GM19438 (cell line): ENCODE measurements at regions not wholly inside any gene's neighbourhood (a gene's known extent, or its start where the extent isn't known, plus 50 kb on each side); places are given as distances from the start of the nearest gene placed in this dataset.

ENCODE experiments used
- ATAC-seq: cut with Tn5 transposase; IDR thresholded peaks from one replicate; pipeline ENCODE4 v1.9.1; 2021; ENCODE audit warnings: low read depth; ENCODE audit not compliant: unreplicated experiment

DNA sequence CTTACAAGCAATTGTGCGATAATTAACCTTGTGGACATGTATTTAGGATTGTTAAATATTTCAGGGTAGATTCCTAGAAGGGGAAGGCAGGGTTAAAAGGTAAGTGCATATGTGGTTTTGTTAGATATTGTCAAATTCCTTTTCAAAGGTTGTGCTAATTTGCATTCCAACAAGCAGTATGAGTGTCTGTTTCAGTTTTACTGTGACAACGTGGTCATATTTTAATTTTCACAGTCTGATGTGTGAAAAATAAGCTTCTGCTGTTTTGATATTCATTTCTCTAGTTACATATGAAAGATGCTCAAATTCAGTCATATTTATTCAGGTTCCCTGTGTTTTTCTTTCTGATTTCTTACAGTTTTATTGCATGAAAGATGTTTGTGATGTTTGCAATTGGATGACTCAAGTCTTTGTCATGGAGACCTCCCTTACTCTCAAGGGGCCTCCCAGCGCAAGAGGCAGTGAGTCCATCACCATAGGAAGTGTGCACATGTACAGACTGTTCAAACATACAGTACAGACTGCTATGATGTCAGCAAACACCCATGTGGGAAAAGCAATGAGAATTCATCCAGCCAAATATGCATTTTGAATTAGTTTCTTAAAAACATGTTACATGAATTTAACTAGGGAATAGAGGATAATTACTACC lies 310.8 kb downstream of the GALR1 start:
- ATAC-seq = no peak

DNA sequence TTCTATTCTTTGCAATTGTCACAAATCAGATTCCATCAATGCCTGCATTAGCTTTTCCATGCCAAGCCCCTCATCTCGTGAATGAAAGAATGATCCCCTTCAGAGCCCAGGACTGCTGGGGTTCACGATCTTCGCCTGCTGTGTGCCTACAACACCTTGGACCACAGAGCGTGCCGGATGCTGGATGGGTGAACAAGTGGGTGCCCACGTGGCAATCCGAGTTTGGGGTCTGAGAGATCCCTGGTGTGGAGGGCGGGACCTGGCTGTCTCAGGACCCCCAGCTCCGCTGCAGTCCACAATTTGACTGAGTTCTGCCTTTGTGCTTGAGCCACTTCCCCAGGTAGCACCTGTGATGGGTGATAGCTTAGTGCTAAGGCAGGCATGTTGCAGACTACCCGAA lies 317.0 kb downstream of the GALR1 start:
- ATAC-seq = no peak

DNA sequence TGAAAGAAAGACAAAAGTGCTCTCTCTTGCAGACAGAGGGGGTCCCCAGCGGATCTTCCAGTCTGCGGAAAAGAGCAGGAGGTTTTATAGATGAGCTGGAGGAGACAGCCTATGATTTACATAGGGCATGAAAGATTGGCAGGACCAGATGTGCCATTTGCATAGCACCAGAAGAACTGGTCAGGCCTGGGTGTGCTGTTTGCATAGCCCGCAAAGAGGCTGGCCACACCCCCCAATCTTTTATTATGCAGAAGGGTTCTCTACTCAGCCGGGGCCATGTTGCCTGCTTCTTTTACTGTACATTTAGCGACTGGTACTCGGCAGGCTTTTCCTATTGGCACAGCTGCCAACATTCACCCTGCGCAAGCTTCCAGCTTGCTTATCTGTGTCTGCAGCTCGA lies 317.6 kb downstream of the GALR1 start:
- no peak for ATAC-seq

DNA sequence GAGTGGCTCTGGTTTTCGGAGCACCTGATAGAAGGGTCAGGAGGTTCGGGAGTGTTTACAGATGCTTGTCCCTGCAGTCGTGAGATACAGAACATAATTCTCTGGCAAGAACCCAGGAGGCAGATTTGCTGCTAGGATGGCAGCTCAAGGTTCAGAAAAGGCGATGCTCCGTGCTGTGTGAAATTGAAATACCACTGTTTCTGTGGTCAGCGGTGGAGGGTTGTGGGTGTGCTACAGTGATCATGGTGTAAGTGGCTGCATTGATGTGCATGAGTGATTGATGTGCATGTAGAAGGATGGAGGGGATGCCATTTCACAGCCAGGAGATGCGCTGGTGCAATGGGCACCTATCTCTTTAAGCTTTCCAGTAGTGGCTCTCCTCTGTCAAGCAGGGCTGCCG lies 322.1 kb downstream of the GALR1 start:
- no peak for ATAC-seq

DNA sequence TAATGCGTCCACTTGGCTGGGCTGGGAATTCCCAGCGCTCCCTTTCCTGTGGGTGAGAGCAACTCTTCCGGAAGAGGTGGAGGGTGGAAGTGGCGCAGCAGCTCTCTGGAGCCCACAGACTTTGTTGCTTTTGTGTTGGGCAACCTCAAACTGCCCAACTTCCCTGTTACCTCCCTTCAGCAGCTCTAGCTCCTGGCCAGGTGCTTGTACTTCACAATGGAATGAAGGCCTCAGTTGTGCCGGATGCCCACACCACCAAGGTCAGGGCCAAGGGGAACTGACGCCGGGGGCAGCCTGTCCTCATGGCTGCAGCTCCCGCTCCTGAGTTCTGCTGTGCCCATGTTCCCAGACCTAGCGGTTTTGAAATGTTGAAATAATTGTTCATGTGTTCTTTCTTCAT lies 322.9 kb downstream of the GALR1 start:
- no peak for ATAC-seq

GRCh38 chr18:77573571-77573970 lies 323.9 kb downstream of the GALR1 start:
- ATAC-seq = no peak

- ATAC-seq = no peak
Observed at GRCh38 chr18:77590943-77591515, 341.4 kb downstream of the GALR1 start.

DNA sequence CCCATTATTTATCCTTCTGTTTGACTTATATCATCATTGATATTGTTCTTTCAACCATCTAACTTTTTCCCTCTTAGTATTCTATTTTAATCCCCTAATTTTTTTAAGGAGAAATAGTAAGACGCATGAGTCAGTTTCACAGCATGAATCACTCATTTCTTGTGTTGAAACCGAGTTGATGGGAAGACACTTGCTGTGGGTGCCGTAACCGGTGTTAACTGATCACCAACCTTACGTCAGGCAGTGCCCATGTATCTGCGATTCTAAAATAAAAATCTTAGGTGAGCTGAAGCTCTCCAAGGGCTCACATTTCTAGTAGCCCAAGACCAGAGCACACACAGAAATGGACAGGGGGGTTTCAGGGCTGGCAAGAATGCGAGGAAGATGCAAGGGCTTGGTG lies 348.1 kb downstream of the GALR1 start:
- ATAC-seq = no peak

DNA sequence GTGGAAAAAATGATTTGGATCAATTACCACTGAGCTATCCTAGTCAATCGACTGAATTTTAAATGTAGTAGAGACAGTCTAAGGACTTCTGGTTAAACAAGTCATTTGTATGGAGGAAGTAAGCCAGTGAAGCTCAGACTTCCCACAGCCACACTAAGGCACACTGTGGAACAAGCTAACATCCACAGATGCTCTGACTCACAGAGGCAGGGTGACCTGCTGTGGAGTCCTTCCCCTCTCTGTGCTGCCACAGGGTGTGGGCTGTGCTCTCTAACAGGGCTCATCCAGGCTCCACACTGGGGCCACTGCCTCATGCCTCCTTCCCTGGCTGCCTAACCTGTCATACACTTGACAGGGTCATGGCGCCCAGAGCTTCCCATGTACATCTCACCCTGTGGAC lies 351.0 kb downstream of the GALR1 start:
- ATAC-seq = no peak

- no peak for ATAC-seq
Observed at GRCh38 chr18:77601567-77601966, 351.9 kb downstream of the GALR1 start.

DNA sequence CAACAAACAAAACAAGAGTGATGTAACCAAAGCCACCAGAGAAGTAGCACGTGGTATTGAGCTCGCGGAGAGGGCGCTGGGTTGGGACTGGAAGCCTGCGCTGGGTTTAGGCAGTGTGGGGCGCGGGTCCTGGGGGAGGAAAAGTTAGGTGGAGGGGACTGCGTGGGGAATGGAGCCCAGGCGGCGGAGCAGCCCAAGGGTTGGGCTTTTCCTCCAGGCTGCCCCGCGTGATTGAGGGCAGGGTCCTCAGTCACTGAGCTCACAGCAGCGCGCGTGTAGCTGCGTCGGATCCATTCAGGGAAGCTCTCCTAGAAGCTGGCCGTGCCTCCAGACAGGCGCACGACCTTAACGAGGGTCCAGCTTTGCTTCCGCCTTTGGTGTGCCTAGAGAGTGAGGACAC lies 357.4 kb downstream of the GALR1 start:
- no peak for ATAC-seq

DNA sequence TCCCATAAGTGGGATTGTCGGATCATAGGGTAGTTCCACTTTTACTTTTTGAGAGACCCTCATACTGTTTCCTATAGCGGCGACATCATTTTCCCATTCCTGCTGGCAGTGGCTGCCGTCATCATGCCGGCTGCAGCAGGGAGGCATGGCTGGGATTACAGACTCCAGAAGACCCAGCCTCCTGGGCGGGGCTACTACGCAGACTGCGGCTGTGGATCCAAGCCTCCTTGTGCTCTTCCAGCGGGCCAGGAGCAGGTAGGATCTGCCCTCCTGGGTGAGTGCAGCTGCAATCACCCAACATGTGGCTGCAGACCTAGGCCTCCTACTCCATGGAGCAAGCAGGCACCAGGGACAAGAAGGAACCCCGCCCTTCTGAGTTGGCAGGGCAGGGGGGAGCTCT lies 359.2 kb downstream of the GALR1 start:
- ATAC-seq = no peak

DNA sequence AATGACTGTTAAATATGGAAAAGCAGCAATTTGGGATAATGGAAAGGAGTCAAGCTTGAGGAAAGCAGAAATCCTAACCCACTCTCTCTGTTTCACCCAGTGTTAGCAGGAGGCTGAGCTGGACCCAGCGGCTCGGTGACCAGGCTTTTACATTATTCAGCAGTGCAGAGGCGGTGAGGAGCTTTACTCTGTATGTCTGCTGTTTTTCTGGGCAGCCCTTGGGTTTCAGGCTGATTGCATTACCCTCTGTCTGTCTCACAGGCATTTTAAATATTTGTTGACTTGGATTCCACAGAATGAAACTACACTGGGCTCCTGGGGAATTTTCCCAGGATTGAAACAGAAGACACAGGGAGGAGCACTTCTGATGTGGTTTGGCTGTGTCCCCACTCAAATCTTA lies 368.0 kb downstream of the GALR1 start:
- no peak for ATAC-seq

- no peak for ATAC-seq
Observed at GRCh38 chr18:77619525-77619924, 369.9 kb downstream of the GALR1 start.

DNA sequence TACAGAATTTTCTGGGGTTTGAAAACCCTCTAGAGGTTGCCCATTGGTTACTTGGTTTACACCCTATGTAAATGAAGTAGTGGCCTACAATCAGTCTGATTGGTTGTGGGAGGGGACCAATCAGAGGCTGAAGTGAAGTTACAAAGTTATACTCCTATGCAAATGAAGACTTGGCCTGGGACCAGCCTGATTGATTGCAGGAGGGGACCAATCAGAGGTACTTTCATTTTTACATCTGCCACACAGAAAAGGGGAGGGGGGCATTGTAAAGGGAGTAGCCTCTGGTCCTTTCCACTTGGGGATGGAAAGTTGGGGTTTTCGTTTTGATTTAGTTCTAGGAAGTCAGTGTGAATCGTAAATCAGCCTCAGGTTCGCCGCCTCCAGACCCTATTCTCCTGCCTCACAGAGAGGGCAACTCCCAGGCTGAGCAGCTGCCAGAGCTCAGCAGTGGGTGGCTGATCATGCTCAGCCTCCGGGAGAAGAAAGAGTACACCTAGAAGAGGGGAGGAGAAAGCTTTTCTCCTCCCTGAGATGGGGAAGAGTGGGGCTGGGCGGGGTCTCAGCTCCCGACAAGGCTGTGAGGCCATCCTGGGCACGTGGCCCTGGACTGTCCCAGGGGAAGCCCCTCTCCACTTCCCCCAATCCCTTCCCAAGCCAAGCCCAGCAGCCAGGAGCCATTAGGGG lies 372.5 kb downstream of the GALR1 start:
- ATAC-seq = no peak

- no peak for ATAC-seq
Observed at GRCh38 chr18:77632758-77633157, 383.1 kb downstream of the GALR1 start.

GRCh38 chr18:77634494-77634893 lies 384.8 kb downstream of the GALR1 start:
- ATAC-seq = no peak

DNA sequence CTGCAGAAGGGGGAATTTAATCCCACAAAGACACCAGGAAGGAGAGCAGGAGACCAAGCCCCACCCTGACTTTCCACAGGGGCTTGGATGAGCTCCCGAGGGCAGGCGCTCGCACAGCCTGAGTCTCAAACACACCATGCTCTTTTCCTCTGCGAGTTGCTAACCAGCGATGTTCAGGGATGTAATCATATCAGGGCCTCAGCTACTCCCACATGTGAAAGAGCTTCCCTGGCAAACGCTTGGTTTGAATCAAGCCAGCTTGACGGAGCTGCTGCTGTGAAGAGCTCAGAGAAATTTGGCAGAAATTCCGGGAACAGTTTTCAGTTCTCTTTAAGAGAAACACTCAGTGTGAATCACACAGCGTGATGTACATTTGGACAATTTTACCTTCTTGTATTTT lies 385.8 kb downstream of the GALR1 start:
- ATAC-seq = no peak

DNA sequence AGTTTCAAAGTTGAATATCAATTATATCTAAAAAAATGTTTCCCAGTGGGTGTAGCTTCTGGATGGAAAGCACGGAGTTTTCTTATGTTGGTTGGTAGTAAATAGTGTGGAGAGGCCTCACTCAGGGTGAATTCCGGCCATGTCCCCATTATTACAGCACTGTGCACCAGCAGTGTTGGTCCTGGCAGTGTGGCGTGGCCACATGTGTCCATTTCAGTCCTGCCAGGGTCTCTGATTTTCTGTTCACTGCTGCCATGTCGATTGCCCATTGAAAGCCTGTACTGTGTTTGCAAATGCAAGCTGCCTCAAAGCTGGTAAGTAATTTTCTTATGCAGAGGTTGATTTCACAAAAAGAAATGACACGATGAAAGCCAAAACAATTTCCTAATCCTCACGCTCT lies 386.2 kb downstream of the GALR1 start:
- no peak for ATAC-seq

DNA sequence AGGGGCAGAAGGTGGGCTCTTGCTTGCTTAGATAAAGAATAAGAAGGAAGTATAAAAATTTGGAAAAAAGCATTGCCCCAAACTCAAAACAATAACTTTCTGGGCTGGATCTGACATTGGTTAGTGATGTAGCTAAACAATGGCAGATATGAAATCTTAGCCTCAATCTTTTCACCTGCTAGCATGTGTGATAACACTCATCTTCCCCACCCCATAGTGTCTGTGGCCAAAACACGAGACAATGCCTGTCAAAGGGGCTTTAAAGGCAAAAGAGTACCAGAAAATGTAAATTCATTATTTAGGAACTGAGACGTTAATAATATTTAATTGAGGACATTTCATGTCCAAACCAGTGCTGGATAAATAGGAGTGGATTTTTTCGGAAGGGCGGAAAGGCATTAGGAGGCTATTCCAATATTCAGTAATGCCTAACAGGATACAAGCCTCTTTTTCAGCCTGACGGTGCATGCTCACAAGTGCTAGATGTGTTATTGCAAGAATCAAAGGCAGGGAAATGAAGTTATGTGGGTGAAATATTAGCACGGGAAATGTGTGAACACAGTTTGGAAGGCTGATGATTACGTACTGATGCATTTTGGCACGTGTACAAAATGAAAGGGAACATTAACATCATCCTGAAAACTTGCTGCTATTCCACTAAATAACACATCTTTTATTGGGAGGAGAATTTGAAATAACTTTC lies 395.7 kb downstream of the GALR1 start:
- ATAC-seq = no peak

DNA sequence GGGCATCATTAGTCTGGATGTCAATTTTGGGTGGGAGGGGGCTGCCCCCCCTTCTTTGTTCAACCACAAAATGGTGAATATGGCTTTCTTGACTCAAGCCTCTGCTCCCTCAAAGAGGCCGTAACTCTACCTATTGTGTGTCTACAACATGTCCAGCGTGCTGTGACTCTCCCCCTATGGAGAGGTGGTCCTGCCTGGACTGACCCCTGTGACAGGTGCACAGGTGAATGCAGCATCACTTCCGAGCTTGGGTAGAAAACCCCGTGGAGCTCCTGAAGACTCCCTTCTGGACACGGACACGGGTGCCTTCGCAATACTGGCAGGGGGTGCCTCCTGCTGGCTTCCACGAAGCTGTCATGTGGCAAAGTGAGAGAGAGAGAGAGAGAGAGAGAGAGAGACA lies 397.8 kb downstream of the GALR1 start:
- no peak for ATAC-seq

- ATAC-seq = no peak
Observed at GRCh38 chr18:77648411-77648810, 398.8 kb downstream of the GALR1 start.
